ENCODE measurements at regions not wholly inside any gene's neighbourhood (a gene's known extent, or its start where the extent isn't known, plus 50 kb on each side); places are given as distances from the start of the nearest gene placed in this dataset.

DNA sequence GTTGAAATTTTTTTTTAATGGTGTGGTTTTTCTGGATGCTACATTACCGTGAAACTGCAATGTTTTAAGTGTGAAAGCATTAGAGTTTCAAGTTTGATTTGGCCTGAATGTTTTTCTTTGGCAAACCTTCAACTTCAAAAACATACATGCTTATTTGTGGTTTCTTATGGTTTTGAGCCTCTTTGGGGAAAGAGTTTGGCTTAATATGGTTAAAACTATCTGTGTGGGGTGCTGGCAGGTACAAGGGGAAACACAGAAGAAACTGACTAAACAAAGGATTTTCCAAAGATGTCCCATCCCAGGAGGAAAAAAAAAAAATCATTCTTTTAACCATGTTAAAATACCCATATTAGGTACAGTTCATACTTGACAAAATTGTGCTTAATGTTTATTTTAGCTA lies 121.1 kb downstream of the HGF start:
- no peak for DNase-seq (ENCODE audit: low read depth in 3 of 3)

DNA sequence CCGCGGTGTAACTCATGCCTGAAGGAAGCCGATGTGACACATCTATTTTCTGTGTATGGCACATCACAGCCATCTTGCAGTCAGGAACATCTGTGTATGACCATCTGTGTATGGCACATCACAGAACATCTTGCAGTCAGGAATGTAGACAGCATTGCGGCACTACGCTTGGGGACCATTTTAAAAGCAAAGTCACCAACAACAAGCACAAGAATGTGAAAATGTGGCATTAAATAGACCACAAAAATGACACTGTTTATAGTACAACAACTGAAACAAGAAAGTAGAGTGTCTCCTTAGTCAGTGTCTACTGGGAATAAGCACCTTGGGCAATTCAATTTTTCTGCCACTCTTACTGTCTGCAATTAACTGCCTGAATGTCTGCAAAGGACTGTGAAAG lies 124.4 kb downstream of the HGF start:
- no peak for DNase-seq (ENCODE audit: low read depth in 3 of 3)

DNA sequence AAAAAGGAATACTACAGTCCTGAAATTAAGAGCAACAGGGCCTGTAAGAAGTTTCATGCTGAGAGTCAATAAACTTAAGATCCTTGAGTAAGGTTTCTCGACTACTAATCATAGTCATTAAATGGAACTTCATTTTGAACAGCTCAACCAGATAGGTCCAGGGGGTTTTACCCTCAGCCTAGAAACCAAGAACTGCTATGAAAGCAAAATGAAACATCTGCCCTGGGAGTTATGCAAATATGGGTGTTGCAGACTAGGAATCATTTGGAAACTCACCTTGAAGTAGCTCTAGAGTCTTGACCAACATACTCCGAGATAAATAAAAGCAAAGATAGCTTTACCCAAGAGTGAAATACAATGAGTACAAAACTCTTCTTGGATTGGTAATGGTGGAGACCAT lies 128.0 kb downstream of the HGF start:
- DNase-seq (ENCODE audit: low read depth in 3 of 3): no peak

DNA sequence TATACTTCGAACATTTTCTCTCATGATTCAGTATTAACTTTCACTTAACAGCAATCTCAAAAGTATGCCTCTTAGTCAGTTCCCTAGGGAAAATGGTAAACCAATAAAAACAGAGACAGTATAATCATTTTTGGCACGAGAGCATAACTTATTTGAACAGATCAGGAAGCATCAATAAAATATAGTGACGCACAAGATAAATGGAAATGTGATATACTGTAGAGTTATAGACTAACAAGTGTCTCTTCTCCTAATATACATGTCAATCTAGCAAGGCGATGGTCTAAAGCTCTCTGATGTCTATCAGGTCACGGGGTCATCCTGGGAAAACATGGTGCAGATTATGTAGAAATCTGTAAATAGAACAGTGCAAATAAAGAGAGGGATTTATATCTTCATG lies 131.6 kb downstream of the HGF start:
- DNase-seq (ENCODE audit: low read depth in 3 of 3): no peak

DNA sequence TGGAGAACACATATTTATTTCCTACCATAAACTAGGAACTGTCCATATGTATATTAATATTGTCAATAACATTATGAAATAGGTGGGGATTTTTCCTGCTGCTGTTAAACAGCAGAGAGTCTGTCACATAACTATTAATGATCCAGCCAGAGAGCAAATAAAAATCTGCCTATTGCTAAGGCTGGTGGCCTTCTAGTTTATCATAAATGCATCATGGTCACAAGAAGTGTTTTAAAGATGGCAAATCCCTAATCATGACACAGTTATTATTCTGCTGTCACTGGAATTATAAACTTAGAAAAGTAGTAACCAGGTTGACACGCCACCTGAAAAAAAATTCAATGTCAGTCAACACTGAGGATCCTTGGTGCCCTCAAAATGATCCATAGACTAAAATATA lies 132.3 kb downstream of the HGF start:
- no peak for DNase-seq (ENCODE audit: low read depth in 3 of 3)

DNA sequence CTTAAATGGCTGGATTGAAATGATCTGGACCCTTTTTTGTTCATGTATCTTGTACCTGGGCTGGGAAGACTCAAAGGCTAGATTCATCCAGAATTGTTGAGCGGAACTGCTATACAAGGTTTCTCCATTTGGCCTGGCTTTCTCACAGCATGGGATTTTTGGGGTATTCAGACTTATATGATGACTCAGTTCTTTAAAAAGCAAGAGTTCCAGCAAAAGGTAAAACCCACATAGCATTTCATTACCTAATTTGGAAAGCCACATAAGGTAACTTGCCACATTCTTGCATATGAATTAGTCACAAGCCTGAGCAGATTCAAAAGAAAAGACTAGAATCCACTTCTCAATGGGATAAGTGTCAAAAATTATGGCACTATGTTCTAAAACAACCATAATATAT lies 137.4 kb downstream of the HGF start:
- DNase-seq (ENCODE audit: low read depth in 3 of 3): no peak

DNA sequence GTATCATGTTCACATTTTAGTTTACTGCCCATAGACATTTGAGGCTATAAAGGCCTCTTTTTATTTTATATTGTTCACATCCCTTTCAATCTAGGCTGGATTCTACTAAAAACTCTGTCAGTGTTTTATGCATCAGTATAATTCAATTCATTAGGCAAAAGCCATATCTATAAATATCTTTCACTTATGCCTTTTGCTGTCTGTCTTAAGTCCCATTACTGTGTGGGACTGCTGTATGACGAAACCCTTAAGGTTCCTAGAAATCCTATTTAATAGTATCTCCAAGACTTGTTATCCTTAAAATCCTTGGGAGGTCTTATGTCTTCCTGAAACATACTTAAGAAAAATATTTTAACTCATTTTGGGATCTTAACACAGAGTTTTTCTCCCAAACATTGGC lies 139.2 kb downstream of the HGF start:
- DNase-seq (ENCODE audit: low read depth in 3 of 3): no peak

DNA sequence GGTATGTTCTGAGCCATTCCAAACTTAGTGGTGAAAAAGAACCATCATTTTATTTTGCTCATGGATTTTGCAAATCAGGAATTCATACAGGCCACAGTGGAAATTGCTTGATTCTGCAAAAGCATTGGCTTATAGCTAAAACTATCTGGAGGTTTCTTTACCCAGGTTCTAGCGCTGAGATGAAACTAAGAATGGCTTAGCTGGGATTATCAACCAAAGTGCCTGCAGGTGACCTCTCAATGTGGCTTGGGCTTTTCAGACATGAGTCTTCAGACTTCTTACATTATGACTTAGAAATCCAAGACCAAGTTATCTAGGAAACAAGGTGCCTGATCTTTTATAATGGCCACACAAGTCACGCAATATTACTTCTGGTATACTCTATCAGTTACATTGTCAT lies 140.1 kb downstream of the HGF start:
- no peak for DNase-seq (ENCODE audit: low read depth in 3 of 3)

DNA sequence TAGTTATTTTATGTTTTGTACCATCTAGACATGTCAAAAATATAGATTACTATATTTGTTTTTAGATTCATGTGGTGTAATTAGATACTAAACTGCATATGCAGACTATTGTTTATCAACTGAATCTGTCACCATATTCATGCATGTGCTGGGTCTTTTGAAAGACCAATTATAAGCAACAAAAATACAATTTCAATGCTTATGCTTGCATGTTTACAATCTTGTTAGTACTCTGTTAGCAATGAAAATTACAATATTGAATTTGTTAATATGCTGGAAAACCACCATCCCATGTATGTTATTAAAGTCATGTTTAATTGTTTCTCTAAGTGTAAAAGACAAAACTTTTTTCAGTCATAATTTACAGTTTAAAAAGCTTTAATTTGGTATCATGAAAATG lies 140.9 kb downstream of the HGF start:
- DNase-seq (ENCODE audit: low read depth in 3 of 3): no peak

DNA sequence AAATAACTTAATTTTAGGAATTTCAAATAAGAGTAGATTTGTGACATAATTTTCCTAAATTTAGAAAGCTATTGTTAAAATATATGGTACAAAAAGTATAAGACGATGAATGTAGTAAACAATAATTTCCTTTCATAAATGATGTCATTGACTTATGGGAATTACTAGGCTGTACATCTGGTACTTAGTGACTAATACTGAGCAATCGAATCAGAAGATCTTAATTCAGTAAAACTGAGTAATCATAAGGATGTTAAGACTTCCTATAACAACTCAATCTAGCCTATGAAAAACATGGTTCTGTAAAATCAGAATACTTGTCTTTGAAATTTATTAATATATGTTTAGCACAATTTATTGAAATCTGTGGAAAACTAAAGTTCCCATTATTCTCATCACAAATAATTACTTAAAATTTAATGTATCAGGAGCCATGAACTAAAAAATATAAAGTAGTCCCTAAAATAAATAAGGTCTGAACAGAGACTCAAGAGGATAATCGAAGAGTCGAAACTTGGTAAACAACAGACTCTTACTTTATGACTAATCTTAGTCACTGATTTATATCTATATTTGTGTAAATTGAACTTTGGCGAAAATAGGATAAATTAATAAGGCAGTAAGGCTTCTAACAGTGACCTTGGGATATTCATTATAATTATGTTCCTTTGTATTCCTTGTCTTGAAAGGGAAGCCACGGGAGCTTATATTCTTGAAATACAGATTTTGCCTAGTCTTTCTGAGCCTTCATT lies 142.1 kb downstream of the HGF start:
- DNase-seq (ENCODE audit: low read depth in 3 of 3): no peak

DNA sequence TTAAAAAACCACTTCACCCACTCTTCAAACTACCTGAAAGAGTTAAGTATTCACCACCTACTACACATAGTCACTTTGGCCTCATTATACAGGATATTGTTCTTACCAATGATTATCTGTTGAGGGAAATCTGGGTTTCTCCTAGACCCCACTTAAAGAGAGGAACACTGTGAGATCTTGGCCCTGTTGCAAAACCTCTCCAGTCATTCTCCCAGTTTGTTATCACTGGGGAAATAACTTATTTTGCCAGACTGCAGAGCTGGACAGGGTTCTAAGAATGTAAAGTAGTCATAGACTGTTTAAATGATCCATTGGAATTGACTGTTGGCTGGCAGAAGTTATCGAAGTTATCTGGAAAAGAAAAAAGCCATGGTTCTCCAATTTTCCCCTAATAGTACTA lies 143.8 kb downstream of the HGF start:
- DNase-seq (ENCODE audit: low read depth in 3 of 3): no peak

DNA sequence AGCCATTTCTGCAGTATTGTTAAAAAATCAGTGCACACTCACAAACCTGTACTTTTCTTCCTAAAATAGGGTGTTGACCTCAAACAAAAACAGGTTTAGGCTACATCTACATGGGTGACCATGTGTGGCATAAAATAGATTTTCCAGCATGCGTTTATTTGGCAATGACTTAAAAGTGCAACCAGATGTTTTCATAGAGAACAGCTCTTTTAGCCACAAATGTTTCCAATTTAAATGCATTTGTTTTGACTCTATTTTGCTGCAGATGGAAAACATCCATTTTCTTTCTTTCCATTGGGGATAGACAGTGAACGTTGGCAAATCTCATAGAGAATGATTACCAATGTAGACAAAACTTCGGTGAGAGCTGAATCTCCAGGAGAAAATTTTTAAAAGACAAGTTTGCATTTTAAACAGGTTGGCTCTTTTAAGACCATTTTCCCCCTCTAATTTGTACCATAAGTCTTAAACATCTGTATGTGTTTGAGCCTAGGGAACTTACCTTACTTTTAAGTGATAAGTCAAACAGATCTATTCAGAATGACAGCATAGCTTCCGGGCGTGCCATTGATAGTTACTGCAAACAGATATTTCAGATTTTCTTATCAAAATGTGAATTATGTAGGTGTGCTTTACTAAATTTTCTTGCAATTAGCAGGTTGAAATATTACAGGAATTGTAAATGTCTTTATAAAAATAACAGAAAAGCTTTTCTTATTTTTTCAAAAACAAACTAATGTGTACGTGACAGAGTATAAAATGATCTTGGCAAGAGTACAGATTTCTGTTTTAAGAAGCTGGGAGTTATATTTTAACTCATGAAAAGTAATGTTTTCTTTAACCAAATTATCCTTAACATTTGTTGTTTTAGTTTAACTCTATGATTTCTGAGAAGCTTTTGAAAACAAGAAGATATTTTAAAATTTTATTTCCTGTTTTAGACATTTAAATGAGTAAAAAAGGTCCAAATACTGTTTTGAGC lies 144.9 kb downstream of the HGF start:
- DNase-seq (ENCODE audit: low read depth in 3 of 3): no peak

DNA sequence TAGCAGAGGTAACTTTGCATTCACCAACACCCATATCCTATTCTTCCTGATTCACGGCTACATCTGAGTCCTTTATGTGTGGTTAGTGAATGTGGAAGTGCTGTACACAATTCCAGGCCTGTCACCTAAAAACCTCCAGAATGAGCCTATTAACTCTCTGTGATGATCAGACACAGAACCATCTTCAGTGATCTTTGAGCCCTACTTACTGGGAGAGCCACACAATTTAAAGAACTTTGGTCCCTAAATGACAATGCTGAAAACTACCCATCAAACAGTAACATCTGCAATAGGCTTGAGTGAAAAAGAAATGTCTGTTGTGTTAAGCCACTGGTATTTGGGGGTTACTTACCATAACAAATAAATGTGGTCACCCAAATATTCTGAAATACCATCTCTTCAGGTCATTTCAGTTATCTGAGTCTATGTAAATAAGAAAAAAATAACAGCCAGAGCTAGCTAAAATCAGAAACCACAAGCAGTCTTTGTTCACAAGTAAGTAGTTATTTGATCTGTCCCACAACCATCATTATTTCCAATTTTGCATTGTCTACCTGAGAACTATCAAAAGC lies 145.7 kb downstream of the HGF start:
- no peak for DNase-seq (ENCODE audit: low read depth in 3 of 3)

DNA sequence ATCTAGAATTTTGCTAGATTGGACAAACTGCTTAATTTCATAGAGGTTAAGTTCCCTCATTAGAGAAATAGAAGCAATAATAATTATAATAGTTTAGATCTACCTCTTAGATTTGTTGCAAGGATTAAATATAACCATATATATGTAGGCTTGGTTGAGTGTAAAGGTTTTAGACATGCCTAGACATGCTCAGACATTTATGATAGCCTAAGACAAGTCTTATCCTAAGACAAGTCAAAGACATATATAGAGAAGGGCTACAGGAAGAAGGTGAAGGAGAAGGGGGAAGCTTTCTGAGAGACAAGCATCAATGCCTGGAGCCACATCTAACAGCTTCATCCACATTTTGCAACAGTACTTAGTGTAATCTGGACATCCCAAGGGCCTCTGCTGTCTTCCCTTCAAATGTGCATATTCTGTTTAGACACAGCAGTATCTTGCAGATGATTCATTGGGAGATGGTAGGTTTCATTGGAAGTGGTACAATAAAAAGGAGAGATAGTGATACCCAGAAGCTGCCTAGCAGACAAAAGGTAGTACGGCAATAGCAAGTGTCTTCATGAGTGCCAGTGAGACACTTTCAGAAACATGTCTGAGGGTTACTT lies 146.5 kb downstream of the HGF start:
- DNase-seq (ENCODE audit: low read depth in 3 of 3): no peak

DNA sequence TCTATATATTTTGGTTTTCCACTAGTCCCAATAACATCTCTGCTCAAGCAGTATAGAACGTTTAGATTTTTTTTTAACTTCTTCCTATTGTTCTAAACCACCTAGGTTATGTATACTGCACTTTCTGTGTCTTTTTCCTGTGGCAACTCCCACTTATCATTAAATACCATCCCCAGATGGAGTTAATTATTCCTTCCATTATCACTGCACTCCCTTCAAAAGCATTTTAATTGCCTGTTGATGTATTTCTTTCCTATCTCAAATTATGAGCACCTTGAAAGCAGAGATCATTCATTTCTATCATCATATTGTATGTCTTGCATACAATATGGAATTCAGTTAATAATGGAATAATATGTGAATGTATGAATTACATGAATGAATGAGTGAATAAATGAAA lies 148.0 kb downstream of the HGF start:
- no peak for DNase-seq (ENCODE audit: low read depth in 3 of 3)

DNA sequence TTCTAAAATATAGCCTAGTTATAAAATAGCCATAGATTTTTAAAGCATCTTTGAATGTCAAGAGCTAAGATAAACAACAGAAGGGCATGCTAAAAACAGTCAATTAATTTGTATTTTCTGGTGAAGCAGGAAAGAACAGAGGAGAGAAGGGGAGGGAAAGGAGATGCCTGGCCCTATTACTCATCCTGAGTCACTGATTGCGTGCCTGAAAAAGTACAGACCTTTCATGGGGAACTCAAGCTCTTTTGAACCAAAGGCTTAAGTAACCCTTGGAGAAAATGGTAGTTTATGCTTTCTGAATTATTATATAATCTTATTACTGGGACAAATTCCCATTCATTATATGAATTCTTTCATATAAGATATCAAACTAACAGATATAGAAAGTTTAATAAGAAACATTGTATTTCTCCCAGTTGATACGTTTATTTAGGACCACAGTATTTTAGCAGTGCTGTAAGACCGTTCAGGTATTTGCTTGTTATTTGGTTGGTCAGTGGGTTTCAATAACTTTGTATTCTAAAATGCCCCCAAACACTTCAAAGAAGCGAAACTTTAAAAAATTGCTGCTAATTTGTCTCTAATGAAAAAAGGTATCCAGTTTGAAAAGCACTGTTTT lies 151.3 kb downstream of the HGF start:
- DNase-seq (ENCODE audit: low read depth in 3 of 3): no peak

DNA sequence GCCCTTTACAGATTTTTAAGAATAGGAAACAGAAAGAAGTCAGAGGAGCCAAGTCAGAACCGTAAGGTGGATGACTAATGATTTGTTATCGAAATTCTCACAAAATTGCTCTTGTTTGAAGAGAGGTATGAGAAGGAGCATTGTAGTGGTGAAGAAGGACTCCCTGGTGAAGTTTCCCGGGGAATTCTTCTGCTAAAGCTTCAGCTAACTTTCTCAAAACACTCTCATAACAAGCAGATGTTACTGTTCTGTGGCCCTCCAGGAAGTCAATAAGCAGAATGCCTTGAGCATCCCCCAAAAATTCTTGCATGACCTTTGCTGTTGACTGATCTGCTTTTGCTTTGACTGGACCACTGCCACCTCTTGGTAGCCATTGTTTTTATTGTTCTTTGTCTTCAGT lies 152.9 kb downstream of the HGF start:
- no peak for DNase-seq (ENCODE audit: low read depth in 3 of 3)

DNA sequence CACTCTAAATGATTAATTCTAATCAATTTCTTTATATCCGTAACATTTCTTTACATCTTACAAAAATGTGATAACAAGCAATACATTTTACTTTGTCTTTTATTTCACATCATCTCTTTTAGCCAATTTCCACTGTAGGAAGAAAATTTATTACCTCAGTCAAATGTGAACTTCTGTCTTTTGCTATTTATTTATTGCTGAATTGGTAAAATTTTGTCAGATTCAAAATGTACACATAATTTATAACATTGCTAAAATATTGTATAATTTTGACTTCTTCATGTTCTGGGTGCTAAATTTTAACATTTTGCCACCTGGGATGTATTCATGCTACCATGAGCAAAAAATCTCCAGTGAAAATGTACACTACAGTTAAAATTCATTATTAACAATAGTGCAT lies 158.0 kb downstream of the HGF start:
- no peak for DNase-seq (ENCODE audit: low read depth in 3 of 3)

DNA sequence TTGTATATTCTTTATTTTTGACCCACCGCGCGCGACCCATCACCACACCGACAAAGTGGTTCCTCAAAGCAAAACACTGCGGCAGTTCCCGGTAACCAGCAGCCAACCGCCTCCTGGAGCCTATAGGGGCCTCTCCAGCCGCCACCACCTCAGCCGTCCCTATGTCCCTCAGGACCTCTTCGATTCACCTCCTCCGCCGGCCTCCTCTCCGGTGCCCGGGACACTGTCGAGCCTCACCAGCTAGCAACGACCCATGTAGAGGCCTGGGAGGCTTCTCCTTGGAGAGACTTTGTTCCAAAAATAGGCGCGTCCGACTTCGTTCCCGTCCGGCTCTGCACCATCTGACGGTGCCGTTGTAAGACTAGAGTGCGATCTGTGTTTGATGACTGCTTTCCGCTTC lies 158.8 kb downstream of the HGF start:
- no peak for DNase-seq (ENCODE audit: low read depth in 3 of 3)

DNA sequence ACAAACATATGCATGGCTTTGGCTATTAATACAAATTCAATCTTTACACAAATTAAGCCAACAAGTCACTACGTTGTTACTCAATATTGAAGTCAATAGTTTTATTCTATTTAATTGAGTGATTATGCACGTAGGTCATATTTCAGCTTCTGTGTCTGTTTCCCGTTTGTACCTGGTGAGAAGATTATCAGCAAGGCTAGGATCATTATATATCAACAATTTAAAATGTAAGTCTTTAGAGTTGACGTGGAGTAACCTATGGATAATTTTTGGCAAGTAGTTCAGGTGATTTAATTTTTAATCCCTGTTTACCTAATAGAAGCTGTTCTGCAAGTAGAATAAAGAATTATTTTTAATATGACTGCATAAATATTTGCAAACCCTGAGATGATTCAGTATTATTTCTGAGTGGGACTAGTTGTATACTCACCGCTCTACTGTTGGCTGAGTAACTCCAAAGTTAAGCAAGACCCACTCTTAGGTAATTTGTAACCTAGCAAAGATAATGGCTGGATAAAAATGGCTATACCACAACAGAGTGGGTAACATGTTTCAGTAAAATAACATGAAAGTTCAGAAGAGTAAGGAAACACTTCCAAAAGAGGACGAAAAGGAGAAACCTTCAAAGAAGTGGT lies 161.0 kb downstream of the HGF start:
- no peak for DNase-seq (ENCODE audit: low read depth in 3 of 3)

DNA sequence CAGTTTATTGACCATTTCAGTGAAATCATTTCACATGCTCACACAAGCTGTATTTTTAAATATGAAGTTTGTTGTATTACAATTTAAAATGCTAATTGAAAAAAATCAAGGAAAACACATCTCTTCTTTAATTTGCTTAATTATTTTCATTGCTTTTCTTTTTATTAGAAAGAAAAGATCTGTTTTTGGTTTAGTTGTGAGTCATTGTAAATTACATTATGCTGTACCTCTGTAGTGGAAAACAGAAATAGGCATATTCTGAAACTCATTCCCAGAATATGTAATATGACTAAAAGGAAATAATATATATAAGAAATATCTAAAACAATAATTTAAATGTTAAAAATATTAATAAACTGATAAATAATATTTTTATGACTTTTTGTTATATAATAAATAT lies 161.9 kb downstream of the HGF start:
- no peak for DNase-seq (ENCODE audit: low read depth in 3 of 3)
